Caco-2 (cell line): ENCODE measurements at regions not wholly inside any gene's neighbourhood (a gene's known extent, or its start where the extent isn't known, plus 50 kb on each side); places are given as distances from the start of the nearest gene placed in this dataset.
"Not testable (repeated sequence)": the region's sequence is repeated elsewhere in the genome, so short reads cannot be mapped to it uniquely, and the experiment has no call there.

ENCODE experiments used
- BruUV-seq: library from RNA; stranded (reverse); fragments of 400-500 nt; replicated peaks from 2 replicates; lab custom pipeline; 2021; lab: Mats Ljungman, UMichigan
- CTCF ChIA-PET: fragments of 300-600 bp; sonication (Branson Sonifier 250); formaldehyde crosslinking; loops from one replicate; lab custom pipeline; 2022; ENCODE audit warnings: antibody characterized with exemption; lab: Charles Lee
- POLR2A ChIA-PET: fragments of 300-600 bp; sonication (Branson Sonifier 250); formaldehyde crosslinking; loops from one replicate; lab custom pipeline; 2022; ENCODE audit warnings: antibody characterized with exemption; lab: Charles Lee
- DNase-seq, 2 experiments: peaks; one replicate each; pipeline versions ENCODE4 v3.0.0 to v3.0.0-alpha.2; 2020 to 2022
- H3K27me3 ChIP-seq: replicated peaks from 2 replicates; pipeline ENCODE4 v1.6.0; 2011; ENCODE audit warnings: low read length; ENCODE audit not compliant: control insufficient read depth, insufficient read depth
- H3K36me3 ChIP-seq: 2 replicates; pipeline ENCODE4 v1.5.1; 2011; ENCODE audit warnings: low read length; ENCODE audit not compliant: control insufficient read depth, insufficient read depth
- H3K4me1 ChIP-seq: fragments of 250-450 bp; sonication (Bioruptor Pico); 2 replicates; pipeline ENCODE4 v1.5.1; 2020; ENCODE audit warnings: mild to moderate bottlenecking
- H3K4me3 ChIP-seq: 2 replicates; pipeline ENCODE4 v1.5.1; 2011; ENCODE audit warnings: low read depth, mild to moderate bottlenecking, control low read depth, low read length
- H3K9me3 ChIP-seq: fragments of 250-450 bp; sonication (Bioruptor Pico); 2 replicates; pipeline ENCODE4 v1.5.1; 2020; ENCODE audit warnings: mild to moderate bottlenecking, moderate library complexity
- H3K27ac Mint-ChIP-seq: one replicate; pipeline ENCODE4 v1.8.0; 2022; ENCODE audit warnings: mixed read lengths; ENCODE audit not compliant: unreplicated experiment
- H3K27me3 Mint-ChIP-seq: one replicate; pipeline ENCODE4 v1.8.0; 2022; ENCODE audit warnings: mixed read lengths; ENCODE audit not compliant: insufficient read depth, unreplicated experiment
- H3K36me3 Mint-ChIP-seq: one replicate; pipeline ENCODE4 v1.8.0; 2022; ENCODE audit warnings: mild to moderate bottlenecking, mixed read lengths; ENCODE audit not compliant: insufficient read depth, unreplicated experiment
- H3K4me1 Mint-ChIP-seq: one replicate; pipeline ENCODE4 v1.8.0; 2022; ENCODE audit warnings: low read depth, mixed read lengths; ENCODE audit not compliant: unreplicated experiment
- H3K4me3 Mint-ChIP-seq: one replicate; pipeline ENCODE4 v1.8.0; 2022; ENCODE audit warnings: mild to moderate bottlenecking, moderate library complexity, mixed read lengths; ENCODE audit not compliant: unreplicated experiment
- H3K9me3 Mint-ChIP-seq: one replicate; pipeline ENCODE4 v1.8.0; 2022; ENCODE audit warnings: mixed read lengths; ENCODE audit not compliant: unreplicated experiment
- intact Hi-C: fragments of 100-400 bp; cut with micrococcal nuclease; formaldehyde crosslinking; loops from one replicate; pipeline ENCODE4 v1.10.0; 2022; ENCODE audit not compliant: unreplicated experiment
- TF ChIP-seq, protein P1 (sequence below), 2 experiments: fragments of 200-600 bp in 1 of 2; IDR thresholded peaks; 1 replicate in 1 of 2; 2 replicates in 1 of 2; pipeline versions ENCODE4 v1.5.1 to v1.8.0; 2011 to 2022; ENCODE audit warnings: antibody characterized with exemption in 1 of 2, control low read depth in 1 of 2, inconsistent platforms in 1 of 2, low read depth in 1 of 2, low read length in 1 of 2, mild to moderate bottlenecking in 1 of 2, moderate library complexity in 1 of 2; ENCODE audit not compliant: insufficient read depth in 1 of 2, severe bottlenecking in 1 of 2, unreplicated experiment in 1 of 2

- H3K4me1 Mint-ChIP-seq = peaks cover 12% of the 10 kb centered on the region
- peaks cover 29% of the 10 kb centered on the region for H3K36me3 Mint-ChIP-seq
- POLR2A ChIA-PET, intact Hi-C loops, BruUV-seq, DNase-seq, H3K27me3 Mint-ChIP-seq, H3K36me3 ChIP-seq, H3K4me1 ChIP-seq, H3K27ac Mint-ChIP-seq, H3K9me3 Mint-ChIP-seq, H3K27me3 ChIP-seq, H3K4me3 Mint-ChIP-seq, CTCF ChIA-PET, H3K9me3 ChIP-seq, H3K4me3 ChIP-seq: not testable (repeated sequence)
These were observed 108.7 kb upstream of the NUTM2F start for GRCh38 chr9:94437128-94437527.

GRCh38 chr9:94438336-94438735, 109.9 kb upstream of the NUTM2F start:
- not testable (repeated sequence) for BruUV-seq

GRCh38 chr9:94441146-94441545, 112.7 kb upstream of the NUTM2F start:
- H3K9me3 ChIP-seq, intact Hi-C loops, H3K36me3 ChIP-seq, H3K27me3 Mint-ChIP-seq, CTCF ChIA-PET, H3K27ac Mint-ChIP-seq, H3K27me3 ChIP-seq, BruUV-seq, H3K9me3 Mint-ChIP-seq, H3K4me3 ChIP-seq, DNase-seq, H3K4me3 Mint-ChIP-seq, H3K4me1 ChIP-seq, H3K4me1 Mint-ChIP-seq, POLR2A ChIA-PET: not testable (repeated sequence)
- H3K36me3 Mint-ChIP-seq = peaks cover 44% of the 10 kb centered on the region

More at GRCh38 chr9:94438336-94438735, 109.9 kb upstream of the NUTM2F start:
- CTCF ChIA-PET = interaction anchor here (0.7 kb wide), 1 partner anchor 647 kb away, joined by 3 read pairs; no protein-coding TSS in a partner anchor
- H3K4me3 ChIP-seq, H3K27me3 Mint-ChIP-seq, H3K27ac Mint-ChIP-seq, H3K36me3 ChIP-seq, DNase-seq, POLR2A ChIA-PET, H3K9me3 Mint-ChIP-seq, intact Hi-C loops, H3K4me1 ChIP-seq, H3K9me3 ChIP-seq, H3K27me3 ChIP-seq, H3K4me3 Mint-ChIP-seq: not testable (repeated sequence)
- peaks cover 41% of the 10 kb centered on the region for H3K36me3 Mint-ChIP-seq
- H3K4me1 Mint-ChIP-seq = peaks cover 12% of the 10 kb centered on the region

- H3K27ac Mint-ChIP-seq = no peak overlapping the region
- POLR2A ChIA-PET = no interaction called here
- H3K27me3 ChIP-seq = no peaks in the 10 kb centered on the region
- no TSS peak for BruUV-seq
- TF ChIP-seq, protein P1, sequence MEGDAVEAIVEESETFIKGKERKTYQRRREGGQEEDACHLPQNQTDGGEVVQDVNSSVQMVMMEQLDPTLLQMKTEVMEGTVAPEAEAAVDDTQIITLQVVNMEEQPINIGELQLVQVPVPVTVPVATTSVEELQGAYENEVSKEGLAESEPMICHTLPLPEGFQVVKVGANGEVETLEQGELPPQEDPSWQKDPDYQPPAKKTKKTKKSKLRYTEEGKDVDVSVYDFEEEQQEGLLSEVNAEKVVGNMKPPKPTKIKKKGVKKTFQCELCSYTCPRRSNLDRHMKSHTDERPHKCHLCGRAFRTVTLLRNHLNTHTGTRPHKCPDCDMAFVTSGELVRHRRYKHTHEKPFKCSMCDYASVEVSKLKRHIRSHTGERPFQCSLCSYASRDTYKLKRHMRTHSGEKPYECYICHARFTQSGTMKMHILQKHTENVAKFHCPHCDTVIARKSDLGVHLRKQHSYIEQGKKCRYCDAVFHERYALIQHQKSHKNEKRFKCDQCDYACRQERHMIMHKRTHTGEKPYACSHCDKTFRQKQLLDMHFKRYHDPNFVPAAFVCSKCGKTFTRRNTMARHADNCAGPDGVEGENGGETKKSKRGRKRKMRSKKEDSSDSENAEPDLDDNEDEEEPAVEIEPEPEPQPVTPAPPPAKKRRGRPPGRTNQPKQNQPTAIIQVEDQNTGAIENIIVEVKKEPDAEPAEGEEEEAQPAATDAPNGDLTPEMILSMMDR (IDR thresholded peaks at IDR 0.05; ENCODE audit: insufficient read depth in 1 of 2, low read depth in 1 of 2, low read length in 1 of 2, severe bottlenecking in 1 of 2, unreplicated experiment in 1 of 2) = no peak
- H3K36me3 Mint-ChIP-seq = peaks cover 50% of the 10 kb centered on the region
- H3K4me3 Mint-ChIP-seq = no peak overlapping the region
- intact Hi-C loops = no loop called here
- CTCF ChIA-PET = no interaction called here
- DNase-seq = no peak
- peaks cover 3% of the 10 kb centered on the region for H3K4me1 Mint-ChIP-seq
- peaks cover 6% of the 10 kb centered on the region; the same call in 1 of the 2 replicates for H3K4me1 ChIP-seq
- H3K9me3 Mint-ChIP-seq = no peaks in the 10 kb centered on the region
- H3K4me3 ChIP-seq = no peak overlapping the region
- no peaks in the 10 kb centered on the region for H3K9me3 ChIP-seq
- no peaks in the 10 kb centered on the region for H3K27me3 Mint-ChIP-seq
- no peaks in the 10 kb centered on the region for H3K36me3 ChIP-seq
These were observed 113.1 kb upstream of the PCAT7 start for GRCh38 chr9:94441796-94442195.
